DND-41 (cell line): ENCODE measurements at regions not wholly inside any gene's neighbourhood (a gene's known extent, or its start where the extent isn't known, plus 50 kb on each side); places are given as distances from the start of the nearest gene placed in this dataset.

Source experiments
- ATAC-seq: fragments of 200-7000 bp; cut with Tn5 transposase; 3 replicates; pipeline ENCODE4 v1.9.1; 2021; ENCODE audit warnings: low read depth; ENCODE audit not compliant: insufficient read depth
- DNase-seq: peaks from one replicate; pipeline ENCODE4 v3.0.0-alpha.2; 2020
- H2AFZ ChIP-seq: 2 replicates; pipeline ENCODE4 v1.6.0; 2012; ENCODE audit warnings: low read depth, low read length
- H3K27ac ChIP-seq: 2 replicates; pipeline ENCODE4 v1.5.1; 2012; ENCODE audit warnings: low read length, inconsistent platforms
- H3K27me3 ChIP-seq: fragments of 200-600 bp; sonication (generic); 2 replicates; pipeline ENCODE4 v1.6.0; 2012; ENCODE audit warnings: low read length, mild to moderate bottlenecking, inconsistent platforms; ENCODE audit not compliant: insufficient read depth, poor library complexity
- H3K36me3 ChIP-seq: 2 replicates; pipeline ENCODE4 v1.5.1; 2012; ENCODE audit warnings: low read length, inconsistent platforms; ENCODE audit not compliant: insufficient read depth
- H3K4me1 ChIP-seq: 2 replicates; pipeline ENCODE4 v1.5.1; 2012; ENCODE audit warnings: mild to moderate bottlenecking, low read length; ENCODE audit not compliant: insufficient read depth
- H3K4me2 ChIP-seq: 2 replicates; pipeline ENCODE4 v1.6.0; 2012; ENCODE audit warnings: mild to moderate bottlenecking, moderate library complexity, low read length, inconsistent platforms; ENCODE audit not compliant: insufficient read depth
- H3K4me3 ChIP-seq, 2 experiments: fragments of 200-600 bp in 1 of 2; shearing (Covaris generic) in 1 of 2; 2 replicates each; pipeline ENCODE4 v1.5.1; 2012 to 2016; ENCODE audit warnings: inconsistent platforms in 2 of 2, low read length in 2 of 2, mild to moderate bottlenecking in 2 of 2, low read depth in 1 of 2, moderate library complexity in 1 of 2
- H3K79me2 ChIP-seq: 2 replicates; pipeline ENCODE4 v1.6.0; 2012; ENCODE audit warnings: low read length, inconsistent platforms; ENCODE audit not compliant: insufficient read depth
- H3K9ac ChIP-seq: 2 replicates; pipeline ENCODE4 v1.6.0; 2012; ENCODE audit warnings: low read depth, mild to moderate bottlenecking, inconsistent platforms, low read length, moderate library complexity
- H3K9me3 ChIP-seq: 2 replicates; pipeline ENCODE4 v1.5.1; 2012; ENCODE audit warnings: low read length, moderate library complexity, mild to moderate bottlenecking, inconsistent platforms; ENCODE audit not compliant: insufficient read depth, severe bottlenecking
- H4K20me1 ChIP-seq: 2 replicates; pipeline ENCODE4 v1.6.0; 2012; ENCODE audit warnings: low read length; ENCODE audit not compliant: insufficient read depth
- EZH2 ChIP-seq: IDR thresholded peaks from 3 replicates; pipeline ENCODE4 v1.6.1; 2012; ENCODE audit warnings: borderline replicate concordance, low read depth, mild to moderate bottlenecking, moderate library complexity, low read length, inconsistent platforms; ENCODE audit not compliant: severe bottlenecking
- TF ChIP-seq, protein P1 (sequence below): IDR thresholded peaks from 2 replicates; pipeline ENCODE4 v1.5.1; 2012; ENCODE audit warnings: borderline replicate concordance, low read length, moderate library complexity, mild to moderate bottlenecking; ENCODE audit not compliant: poor library complexity, severe bottlenecking; ENCODE audit errors: extremely low read depth

DNA sequence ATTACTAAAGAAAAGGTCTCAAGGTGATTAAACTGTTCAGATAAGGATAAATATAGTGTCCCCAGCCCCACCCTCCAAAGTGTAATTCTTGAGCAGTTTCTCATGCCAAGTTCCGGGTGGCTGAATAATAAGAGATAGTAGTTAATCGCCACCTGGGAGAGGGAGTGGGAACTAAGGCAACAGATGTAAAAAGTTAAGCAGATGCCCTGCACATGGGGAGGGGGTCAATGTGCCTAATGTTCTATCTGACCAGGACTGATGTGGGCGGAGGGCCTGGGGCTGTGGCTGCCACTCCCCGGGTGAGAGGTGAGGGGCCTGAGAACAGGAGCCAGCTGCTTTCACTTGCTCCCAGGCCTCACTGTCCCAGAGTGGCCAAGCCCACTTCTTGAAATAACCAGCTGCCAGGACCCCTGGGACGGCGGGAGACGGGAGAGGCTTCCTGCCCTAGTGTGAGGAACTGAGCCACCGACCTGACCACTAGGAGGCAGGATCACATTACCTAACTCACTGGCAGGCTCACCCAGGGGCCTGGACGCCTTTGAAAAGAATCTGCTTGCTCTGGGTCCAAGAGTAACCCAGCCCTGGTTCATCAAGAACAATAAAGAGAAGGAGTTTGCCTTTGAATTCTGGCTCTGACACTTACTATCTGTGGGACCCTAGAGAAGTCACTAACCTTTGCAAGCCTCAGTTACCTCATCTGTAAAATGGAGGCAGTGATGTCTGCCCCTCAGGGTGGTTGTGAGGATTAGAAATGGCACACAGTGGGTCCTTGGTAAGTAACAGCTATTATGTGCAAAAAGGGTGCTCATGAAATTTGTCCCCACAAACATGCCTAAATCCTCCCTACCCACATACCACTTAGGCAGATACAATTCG, 179.2 kb downstream of the ATG4C start:
- Histone ChIP-seq H3K27ac (no peak overlapping the region), H3K9ac (no peak overlapping the region), H3K4me2 (no peak overlapping the region), H4K20me1 (peaks cover 4% of the 10 kb centered on the region; the same call in 1 of the 2 replicates), H3K4me3 (no peak overlapping the region), H3K27me3 (peaks cover 5% of the 10 kb centered on the region), H3K9me3 (no peaks in the 10 kb centered on the region), H3K79me2 (no peaks in the 10 kb centered on the region), H3K4me1 (no peaks in the 10 kb centered on the region), H3K36me3 (no peaks in the 10 kb centered on the region), H2AFZ (no peak overlapping the region)
- ATAC-seq (peak; percentile 83), DNase-seq (peak; percentile 37)
- TF ChIP-seq, protein P1, sequence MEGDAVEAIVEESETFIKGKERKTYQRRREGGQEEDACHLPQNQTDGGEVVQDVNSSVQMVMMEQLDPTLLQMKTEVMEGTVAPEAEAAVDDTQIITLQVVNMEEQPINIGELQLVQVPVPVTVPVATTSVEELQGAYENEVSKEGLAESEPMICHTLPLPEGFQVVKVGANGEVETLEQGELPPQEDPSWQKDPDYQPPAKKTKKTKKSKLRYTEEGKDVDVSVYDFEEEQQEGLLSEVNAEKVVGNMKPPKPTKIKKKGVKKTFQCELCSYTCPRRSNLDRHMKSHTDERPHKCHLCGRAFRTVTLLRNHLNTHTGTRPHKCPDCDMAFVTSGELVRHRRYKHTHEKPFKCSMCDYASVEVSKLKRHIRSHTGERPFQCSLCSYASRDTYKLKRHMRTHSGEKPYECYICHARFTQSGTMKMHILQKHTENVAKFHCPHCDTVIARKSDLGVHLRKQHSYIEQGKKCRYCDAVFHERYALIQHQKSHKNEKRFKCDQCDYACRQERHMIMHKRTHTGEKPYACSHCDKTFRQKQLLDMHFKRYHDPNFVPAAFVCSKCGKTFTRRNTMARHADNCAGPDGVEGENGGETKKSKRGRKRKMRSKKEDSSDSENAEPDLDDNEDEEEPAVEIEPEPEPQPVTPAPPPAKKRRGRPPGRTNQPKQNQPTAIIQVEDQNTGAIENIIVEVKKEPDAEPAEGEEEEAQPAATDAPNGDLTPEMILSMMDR: peak; percentile 71
- TF ChIP-seq EZH2: no peak

DNA sequence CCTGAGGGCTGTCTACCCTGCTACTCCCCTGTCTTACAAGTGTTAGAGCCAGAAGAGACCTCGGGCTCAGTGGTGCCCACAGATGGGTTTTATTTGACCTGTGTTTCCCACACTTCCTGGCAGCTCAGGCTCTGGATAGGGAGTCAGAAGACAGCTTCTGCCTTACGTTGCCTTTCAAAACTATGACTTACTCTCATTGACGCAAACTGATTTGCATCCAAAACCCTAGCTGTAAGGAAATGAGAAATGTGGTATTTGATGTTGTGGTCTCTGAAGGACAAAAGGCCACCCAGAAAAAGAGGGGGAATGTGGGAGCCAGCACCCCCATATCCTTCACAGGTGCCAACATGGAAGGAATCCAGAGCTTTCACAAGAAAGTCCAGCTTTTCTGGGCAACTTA, 180.2 kb downstream of the ATG4C start:
- TF ChIP-seq EZH2: no peak
- TF ChIP-seq, protein P1: no peak
- Histone ChIP-seq H3K36me3 (no peaks in the 10 kb centered on the region), H3K27me3 (peaks cover 5% of the 10 kb centered on the region), H3K79me2 (no peaks in the 10 kb centered on the region), H3K4me2 (no peak overlapping the region), H3K27ac (no peak overlapping the region), H3K4me3 (no peak overlapping the region), H2AFZ (no peak overlapping the region), H3K4me1 (no peaks in the 10 kb centered on the region), H3K9me3 (no peaks in the 10 kb centered on the region), H4K20me1 (peaks cover 4% of the 10 kb centered on the region; the same call in 1 of the 2 replicates), H3K9ac (no peak overlapping the region)
- DNase-seq (no peak), ATAC-seq (no peak)

DNA sequence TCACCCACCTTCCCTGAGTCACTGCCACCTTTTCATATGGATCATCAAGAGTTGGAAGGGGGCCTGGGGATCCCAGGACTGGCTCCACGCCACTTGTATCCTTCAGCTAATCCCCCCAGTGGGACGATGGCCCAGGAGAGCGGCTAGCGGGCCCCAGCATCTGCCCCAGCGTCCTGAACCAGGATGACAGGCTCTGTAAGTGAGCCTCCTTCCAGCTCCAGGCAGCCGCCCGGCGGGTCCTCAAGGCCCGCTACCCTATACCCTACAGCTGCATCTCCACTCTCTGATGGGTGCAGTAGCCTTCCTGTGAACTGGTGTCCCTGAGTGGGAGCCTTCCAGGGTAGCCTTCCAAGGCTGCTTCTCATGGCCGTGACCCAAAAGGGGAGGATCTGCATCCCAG, 183.1 kb downstream of the ATG4C start:
- H3K4me3 ChIP-seq: no peak overlapping the region
- TF ChIP-seq, protein P1: no peak
- TF ChIP-seq EZH2: no peak
- ATAC-seq (no peak), DNase-seq (no peak)
- H3K4me1 ChIP-seq: no peaks in the 10 kb centered on the region
- H3K79me2 ChIP-seq: no peaks in the 10 kb centered on the region
- peaks cover 4% of the 10 kb centered on the region; the same call in 1 of the 2 replicates for H4K20me1 ChIP-seq
- H3K4me2 ChIP-seq: no peak overlapping the region
- no peak overlapping the region for H3K27ac ChIP-seq
- no peaks in the 10 kb centered on the region for H3K9me3 ChIP-seq
- H3K36me3 ChIP-seq: no peaks in the 10 kb centered on the region
- H3K9ac ChIP-seq: no peak overlapping the region
- peaks cover 4% of the 10 kb centered on the region for H3K27me3 ChIP-seq
- H2AFZ ChIP-seq: no peak overlapping the region
